Stimulated activated CD8-positive, alpha-beta memory T cell treated with anti-CD3 and anti-CD28 coated beads, Interleukin-2, amount 100 ng/mL, for 48 hours (primary cell): ENCODE measurements at regions not wholly inside any gene's neighbourhood (a gene's known extent, or its start where the extent isn't known, plus 50 kb on each side); places are given as distances from the start of the nearest gene placed in this dataset.

Experiments used
- DNase-seq, 2 donors: peaks; one replicate each; pipeline ENCODE4 v3.0.0-alpha.2; 2020; ENCODE audit warnings: low read depth in 2 of 2

- no peak for DNase-seq
Observed at GRCh38 chr1:218642033-218642948, 297.2 kb downstream of the TGFB2 start.

- no peak for DNase-seq
Observed at GRCh38 chr1:218643281-218643680, 298.1 kb downstream of the TGFB2 start.

- DNase-seq: no peak
Observed at GRCh38 chr1:218643926-218644325, 298.8 kb downstream of the TGFB2 start.

GRCh38 chr1:218646288-218646687, 301.2 kb downstream of the TGFB2 start:
- no peak for DNase-seq

GRCh38 chr1:218656301-218657037, 311.3 kb downstream of the TGFB2 start:
- no peak for DNase-seq

- no peak for DNase-seq
Observed at GRCh38 chr1:218658269-218658668, 313.1 kb downstream of the TGFB2 start.

- DNase-seq: no peak
Observed at GRCh38 chr1:218658899-218659298, 313.8 kb downstream of the TGFB2 start.

- no peak for DNase-seq
Observed at GRCh38 chr1:218659911-218660677, 315.0 kb downstream of the TGFB2 start.

GRCh38 chr1:218660678-218661053, 315.5 kb downstream of the TGFB2 start:
- no peak for DNase-seq

GRCh38 chr1:218661411-218661810, 316.3 kb downstream of the TGFB2 start:
- no peak for DNase-seq

GRCh38 chr1:218664385-218665170, 319.4 kb downstream of the TGFB2 start:
- DNase-seq: no peak

- DNase-seq: no peak
Observed at GRCh38 chr1:218665221-218665620, 320.1 kb downstream of the TGFB2 start.

GRCh38 chr1:218666263-218666662, 321.1 kb downstream of the TGFB2 start:
- no peak for DNase-seq

- DNase-seq: no peak
Observed at GRCh38 chr1:218667781-218668516, 322.8 kb downstream of the TGFB2 start.

- no peak for DNase-seq
Observed at GRCh38 chr1:218669431-218669830, 324.3 kb downstream of the TGFB2 start.

- DNase-seq: no peak
Observed at GRCh38 chr1:218670875-218671274, 325.7 kb downstream of the TGFB2 start.

GRCh38 chr1:218671573-218671972, 326.4 kb downstream of the TGFB2 start:
- no peak for DNase-seq

GRCh38 chr1:218673170-218673569, 328.0 kb downstream of the TGFB2 start:
- DNase-seq: no peak

GRCh38 chr1:218674280-218674773, 329.2 kb downstream of the TGFB2 start:
- no peak for DNase-seq

- no peak for DNase-seq
Observed at GRCh38 chr1:218677026-218677425, 331.9 kb downstream of the TGFB2 start.

- no peak for DNase-seq
Observed at GRCh38 chr1:218679391-218679790, 334.3 kb downstream of the TGFB2 start.
